ENCODE measurements at regions not wholly inside any gene's neighbourhood (a gene's known extent, or its start where the extent isn't known, plus 50 kb on each side); places are given as distances from the start of the nearest gene placed in this dataset.

DNA sequence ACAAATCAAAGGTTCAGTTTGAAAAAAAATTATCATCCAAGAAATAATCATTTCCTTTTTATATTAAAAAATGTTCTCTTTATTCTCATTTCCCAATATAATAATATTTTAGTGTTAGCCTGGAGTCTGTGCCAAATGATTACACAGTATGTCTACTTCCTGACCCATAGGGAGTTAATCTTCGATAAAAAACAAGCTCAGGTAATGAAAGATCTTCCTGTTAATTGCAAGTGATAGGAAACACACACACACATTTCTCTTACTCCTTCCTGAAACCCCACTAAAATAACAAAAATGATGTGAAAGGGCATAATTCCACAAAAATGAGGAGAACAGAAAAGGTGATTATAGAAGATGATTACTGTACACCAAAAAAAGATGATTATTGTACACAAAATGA lies 123.5 kb upstream of the CXADR start:
- TF ChIP-seq, protein P1, sequence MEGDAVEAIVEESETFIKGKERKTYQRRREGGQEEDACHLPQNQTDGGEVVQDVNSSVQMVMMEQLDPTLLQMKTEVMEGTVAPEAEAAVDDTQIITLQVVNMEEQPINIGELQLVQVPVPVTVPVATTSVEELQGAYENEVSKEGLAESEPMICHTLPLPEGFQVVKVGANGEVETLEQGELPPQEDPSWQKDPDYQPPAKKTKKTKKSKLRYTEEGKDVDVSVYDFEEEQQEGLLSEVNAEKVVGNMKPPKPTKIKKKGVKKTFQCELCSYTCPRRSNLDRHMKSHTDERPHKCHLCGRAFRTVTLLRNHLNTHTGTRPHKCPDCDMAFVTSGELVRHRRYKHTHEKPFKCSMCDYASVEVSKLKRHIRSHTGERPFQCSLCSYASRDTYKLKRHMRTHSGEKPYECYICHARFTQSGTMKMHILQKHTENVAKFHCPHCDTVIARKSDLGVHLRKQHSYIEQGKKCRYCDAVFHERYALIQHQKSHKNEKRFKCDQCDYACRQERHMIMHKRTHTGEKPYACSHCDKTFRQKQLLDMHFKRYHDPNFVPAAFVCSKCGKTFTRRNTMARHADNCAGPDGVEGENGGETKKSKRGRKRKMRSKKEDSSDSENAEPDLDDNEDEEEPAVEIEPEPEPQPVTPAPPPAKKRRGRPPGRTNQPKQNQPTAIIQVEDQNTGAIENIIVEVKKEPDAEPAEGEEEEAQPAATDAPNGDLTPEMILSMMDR (IDR thresholded peaks at IDR 0.05; ENCODE audit: borderline replicate concordance, extremely low read depth, insufficient read depth): no peak
- Histone ChIP-seq H3K27ac (ENCODE audit: low read depth in 2 of 2, low read length in 2 of 2) (no peak overlapping the region), H3K36me3 (ENCODE audit: control insufficient read depth in 2 of 3, insufficient read depth in 3 of 3, low read length in 3 of 3) (no peaks in the 10 kb centered on the region), H3K9me3 (ENCODE audit: control insufficient read depth in 2 of 3, insufficient read depth in 1 of 3, low read length in 3 of 3) (no peaks in the 10 kb centered on the region), H3K9ac (ENCODE audit: low read length in 3 of 3) (no peak overlapping the region), H3K27me3 (ENCODE audit: control insufficient read depth, insufficient read depth, low read length) (no peaks in the 10 kb centered on the region), H3K4me1 (ENCODE audit: control insufficient read depth in 2 of 3, insufficient read depth in 2 of 3, low read depth in 1 of 3, low read length in 3 of 3) (no peaks in the 10 kb centered on the region), H3K4me3 (ENCODE audit: low read length in 3 of 3) (no peak overlapping the region)
- intact Hi-C loops (cut with DNase I): no loop called here
- no peak for DNase-seq
- FAIRE-seq: no peak

DNA sequence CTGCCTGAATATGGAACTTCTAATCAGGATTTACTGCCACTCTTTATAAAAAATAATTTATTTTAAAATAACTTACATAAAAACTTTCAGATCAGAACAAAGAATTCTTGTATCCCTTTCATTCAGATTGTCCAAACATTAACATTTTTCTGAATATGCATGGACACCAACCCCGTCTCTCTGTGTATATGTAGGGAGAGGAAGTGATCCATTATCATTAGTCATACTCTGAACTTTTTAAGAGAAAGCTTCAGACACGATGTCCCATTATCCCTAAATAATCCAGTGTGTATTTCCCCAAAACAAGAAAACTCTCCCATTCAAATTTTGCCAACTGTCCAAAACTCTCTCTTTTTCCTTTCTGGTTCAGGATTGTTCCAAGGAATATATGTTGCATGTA lies 122.3 kb upstream of the CXADR start:
- Histone ChIP-seq H3K9me3 (ENCODE audit: control insufficient read depth in 2 of 3, insufficient read depth in 1 of 3, low read length in 3 of 3) (no peaks in the 10 kb centered on the region), H3K9ac (ENCODE audit: low read length in 3 of 3) (no peak overlapping the region), H3K4me1 (ENCODE audit: control insufficient read depth in 2 of 3, insufficient read depth in 2 of 3, low read depth in 1 of 3, low read length in 3 of 3) (no peaks in the 10 kb centered on the region), H3K4me3 (ENCODE audit: low read length in 3 of 3) (no peak overlapping the region), H3K36me3 (ENCODE audit: control insufficient read depth in 2 of 3, insufficient read depth in 3 of 3, low read length in 3 of 3) (no peaks in the 10 kb centered on the region), H3K27me3 (ENCODE audit: control insufficient read depth, insufficient read depth, low read length) (no peaks in the 10 kb centered on the region), H3K27ac (ENCODE audit: low read depth in 2 of 2, low read length in 2 of 2) (no peak overlapping the region)
- intact Hi-C loops (cut with DNase I): loop anchor here (10.0 kb wide), 1 partner anchor 184 kb away; no protein-coding TSS in a partner anchor
- no peak for DNase-seq
- FAIRE-seq: no peak
- TF ChIP-seq, protein P1 (IDR thresholded peaks at IDR 0.05; ENCODE audit: borderline replicate concordance, extremely low read depth, insufficient read depth): no peak

DNA sequence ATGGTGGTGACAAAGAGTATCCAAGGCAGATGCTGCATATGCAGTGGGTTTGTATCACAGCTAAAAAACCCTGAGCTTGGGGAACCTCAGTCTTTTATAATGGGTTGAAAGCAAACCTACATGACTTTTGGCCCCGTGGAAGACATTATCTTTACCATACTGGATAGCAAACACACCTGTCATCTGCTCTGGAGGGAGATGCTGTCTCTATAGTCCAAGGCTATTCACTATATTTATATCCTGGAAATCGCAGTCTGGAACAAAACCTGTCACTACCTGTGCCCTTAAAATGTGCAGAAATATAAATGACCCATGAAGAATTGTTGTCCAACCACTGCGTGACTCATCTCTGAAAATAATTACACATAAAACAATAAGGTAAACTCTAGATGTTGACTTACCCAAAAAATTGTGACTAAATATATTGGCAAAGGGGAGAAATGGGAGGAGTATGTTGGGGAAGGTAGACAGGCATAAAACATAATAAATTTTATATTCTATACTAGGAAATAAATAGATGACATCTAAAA lies 121.0 kb upstream of the CXADR start:
- peak; percentile 27 for FAIRE-seq

More for the DNA sequence above, 121.0 kb upstream of the CXADR start:
- Histone ChIP-seq H3K36me3 (ENCODE audit: control insufficient read depth in 2 of 3, insufficient read depth in 3 of 3, low read length in 3 of 3) (no peaks in the 10 kb centered on the region), H3K4me3 (ENCODE audit: low read length in 3 of 3) (no peak overlapping the region), H3K27me3 (ENCODE audit: control insufficient read depth, insufficient read depth, low read length) (no peaks in the 10 kb centered on the region), H3K4me1 (ENCODE audit: control insufficient read depth in 2 of 3, insufficient read depth in 2 of 3, low read depth in 1 of 3, low read length in 3 of 3) (no peaks in the 10 kb centered on the region), H3K27ac (ENCODE audit: low read depth in 2 of 2, low read length in 2 of 2) (no peak overlapping the region), H3K9me3 (ENCODE audit: control insufficient read depth in 2 of 3, insufficient read depth in 1 of 3, low read length in 3 of 3) (no peaks in the 10 kb centered on the region), H3K9ac (ENCODE audit: low read length in 3 of 3) (no peak overlapping the region)
- intact Hi-C loops (cut with DNase I): loop anchor here (10.0 kb wide), 1 partner anchor 183 kb away; no protein-coding TSS in a partner anchor
- DNase-seq: no peak
- TF ChIP-seq, protein P1 (IDR thresholded peaks at IDR 0.05; ENCODE audit: borderline replicate concordance, extremely low read depth, insufficient read depth): no peak
